Stimulated activated naive CD4-positive, alpha-beta T cell (primary cell): ENCODE measurements at regions not wholly inside any gene's neighbourhood (a gene's known extent, or its start where the extent isn't known, plus 50 kb on each side); places are given as distances from the start of the nearest gene placed in this dataset.

Experiments used
- DNase-seq, 6 experiments: peaks; one replicate each; lab custom pipeline; 2025; lab: John Stamatoyannopoulos, UW

DNA sequence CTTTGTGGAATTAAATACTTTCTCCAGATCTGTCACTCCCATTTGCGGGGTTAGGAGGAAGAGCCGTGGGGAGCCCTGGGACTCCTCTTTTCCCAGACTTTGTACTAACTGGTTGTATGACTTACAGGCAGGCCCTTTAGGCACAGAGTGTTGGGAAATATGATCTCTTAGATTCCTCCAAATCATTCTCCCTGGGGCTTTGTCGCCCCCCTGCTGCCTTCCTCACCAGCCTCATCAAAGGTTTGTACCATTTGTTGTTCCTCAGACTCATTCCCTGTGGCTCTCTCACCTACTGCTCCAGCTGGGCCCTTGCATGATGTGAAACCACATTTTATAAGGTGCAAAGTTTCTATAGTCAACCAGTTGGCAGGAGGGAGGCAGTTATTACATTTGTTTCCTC lies 56.4 kb downstream of the CRYGS start:
- no peak for DNase-seq

DNA sequence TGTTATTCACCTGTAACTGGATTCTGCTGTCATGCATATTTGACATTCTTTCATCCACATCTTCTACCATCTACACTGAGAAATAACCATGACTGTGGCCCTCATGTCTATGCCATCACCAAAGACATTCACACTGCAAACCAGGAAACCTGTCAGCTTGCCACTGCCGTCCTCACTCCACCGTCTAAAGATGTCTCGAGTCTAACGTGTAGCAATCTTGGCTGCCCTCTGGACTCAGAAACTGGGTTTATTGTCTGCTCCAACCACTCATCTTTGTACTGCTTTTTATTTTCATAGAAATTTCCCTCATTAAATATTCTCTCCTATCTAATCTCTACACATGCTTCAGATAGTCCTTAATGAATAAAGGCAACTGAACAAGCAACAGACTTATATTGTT lies 57.1 kb downstream of the CRYGS start:
- no peak for DNase-seq

DNA sequence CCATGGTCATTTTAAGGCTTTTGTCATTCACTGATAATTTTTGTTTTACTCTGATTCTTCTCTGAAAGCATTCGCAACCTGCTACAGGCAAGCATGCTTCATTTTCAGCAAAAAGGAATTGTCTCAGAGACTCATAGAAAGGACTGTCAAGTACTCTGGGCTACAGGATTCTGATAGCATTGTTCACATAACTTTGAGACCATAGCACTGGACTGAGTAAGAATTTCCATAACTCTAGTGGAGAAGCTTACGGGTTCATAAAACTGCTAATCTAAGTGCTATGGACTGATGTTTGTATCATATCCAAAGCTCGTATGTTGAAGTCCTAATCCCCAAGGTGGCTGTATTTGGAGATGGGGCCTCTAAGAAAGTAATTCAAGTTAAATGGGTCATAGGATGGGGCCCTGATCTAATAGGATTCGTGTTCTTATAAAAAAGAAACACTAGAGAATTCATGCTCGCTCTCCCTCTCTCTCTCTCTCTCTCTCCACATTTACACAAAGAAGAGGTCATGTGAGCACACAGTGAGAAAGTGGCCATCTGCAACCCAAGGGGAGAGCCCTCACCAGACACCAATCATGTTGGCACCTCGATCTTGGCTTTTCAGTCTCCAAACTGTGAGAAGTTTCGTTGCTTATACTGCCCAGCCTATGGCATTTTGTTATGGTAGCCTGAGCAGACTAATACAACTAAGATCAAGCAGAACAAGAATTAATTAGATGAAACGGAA lies 60.4 kb downstream of the CRYGS start:
- DNase-seq = no peak

DNA sequence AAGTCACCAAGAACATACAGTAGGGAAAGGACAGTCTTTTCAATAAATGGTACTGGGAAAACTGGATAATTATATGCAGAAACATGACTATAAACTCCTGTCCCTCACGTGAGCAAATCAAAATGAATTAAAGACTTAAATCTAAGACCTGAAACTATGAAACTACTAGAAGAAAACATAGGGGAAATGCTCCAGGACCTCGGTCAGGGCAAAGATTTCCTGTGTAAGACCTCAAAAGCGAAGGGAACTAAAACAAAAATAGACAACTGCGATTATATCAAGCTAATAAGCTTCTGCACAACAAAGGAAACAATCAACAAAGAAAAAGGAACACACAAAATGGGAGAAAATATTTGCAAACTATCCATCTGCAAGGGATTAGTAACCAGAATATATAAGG lies 62.7 kb downstream of the CRYGS start:
- DNase-seq = no peak

DNA sequence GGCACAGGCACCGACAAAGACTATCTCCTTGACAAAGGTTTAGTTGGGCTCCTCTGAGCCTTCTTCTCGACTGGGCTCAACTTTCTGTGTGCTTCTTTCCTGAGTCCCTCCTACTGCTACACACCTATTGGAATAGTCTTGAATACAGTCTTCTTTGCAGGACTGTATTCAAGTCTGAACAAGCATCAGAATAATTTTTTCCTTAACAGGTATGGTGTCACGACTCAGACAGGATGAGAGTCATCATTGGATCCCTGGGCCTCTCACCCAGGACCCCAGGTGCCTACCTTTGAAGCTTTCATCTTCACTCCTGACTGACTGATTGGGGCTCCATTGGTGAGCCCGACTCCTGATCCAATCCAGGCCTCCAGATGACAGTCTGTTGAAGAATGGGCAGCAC lies 66.3 kb downstream of the CRYGS start:
- DNase-seq = no peak

DNA sequence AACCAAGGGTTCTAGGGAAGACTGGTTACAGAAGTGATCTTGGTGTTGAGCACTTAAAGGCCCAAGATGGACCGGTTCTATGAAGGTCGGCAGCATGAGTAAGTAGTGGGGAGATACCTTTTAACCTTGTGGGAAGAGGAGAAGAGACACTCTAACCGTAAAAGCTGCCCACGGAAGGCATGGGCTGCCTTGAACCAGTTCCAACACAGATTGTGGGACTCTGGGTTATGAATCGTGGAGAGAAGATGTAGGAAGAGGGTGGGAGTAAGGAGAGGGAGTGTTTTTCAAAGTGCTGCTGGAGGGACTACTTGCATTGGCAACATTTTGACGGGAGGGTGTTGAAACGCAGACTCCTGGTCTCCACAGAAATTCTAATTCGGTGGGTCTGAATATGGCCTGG lies 67.1 kb downstream of the CRYGS start:
- DNase-seq = no peak

DNA sequence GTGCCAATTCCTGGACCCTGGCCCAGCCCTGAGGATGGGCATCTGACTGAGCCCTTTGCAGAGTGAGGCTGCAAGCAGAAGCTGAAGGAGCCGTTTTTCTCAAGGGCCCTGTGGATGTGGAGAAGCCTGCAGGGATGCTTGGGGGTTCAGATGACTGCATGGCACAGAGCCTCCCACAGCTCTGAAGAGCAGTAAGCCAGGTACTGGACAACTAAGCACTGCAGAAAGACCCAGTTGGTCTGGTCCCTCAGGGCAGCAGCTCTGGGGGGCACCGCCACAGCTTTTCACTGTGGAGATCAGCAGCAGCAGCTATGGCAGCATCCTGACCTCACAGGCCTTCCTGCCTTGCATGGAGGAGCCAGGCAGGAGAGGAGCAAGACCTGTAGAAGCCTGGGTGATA lies 67.6 kb downstream of the CRYGS start:
- DNase-seq = no peak

DNA sequence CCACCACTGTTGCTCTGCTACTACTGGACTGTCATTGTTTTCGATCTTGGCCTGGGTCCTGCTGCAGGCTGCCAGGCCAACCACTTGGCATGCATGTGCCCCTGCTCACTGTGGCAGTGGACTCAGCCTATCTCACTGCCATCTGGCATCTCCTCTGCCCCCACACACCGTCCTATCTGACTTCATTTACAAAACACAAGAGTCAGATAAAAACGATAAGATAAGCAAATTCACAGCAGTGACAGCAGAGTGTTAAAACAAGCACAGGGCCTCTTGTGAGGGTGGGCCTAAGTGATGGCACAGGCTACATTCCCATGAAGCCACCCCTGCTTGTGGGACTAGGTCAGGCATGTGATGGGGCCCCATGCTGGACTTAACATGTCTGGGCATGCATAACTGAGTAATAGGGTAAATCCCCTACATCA lies 68.1 kb downstream of the CRYGS start:
- no peak for DNase-seq

DNA sequence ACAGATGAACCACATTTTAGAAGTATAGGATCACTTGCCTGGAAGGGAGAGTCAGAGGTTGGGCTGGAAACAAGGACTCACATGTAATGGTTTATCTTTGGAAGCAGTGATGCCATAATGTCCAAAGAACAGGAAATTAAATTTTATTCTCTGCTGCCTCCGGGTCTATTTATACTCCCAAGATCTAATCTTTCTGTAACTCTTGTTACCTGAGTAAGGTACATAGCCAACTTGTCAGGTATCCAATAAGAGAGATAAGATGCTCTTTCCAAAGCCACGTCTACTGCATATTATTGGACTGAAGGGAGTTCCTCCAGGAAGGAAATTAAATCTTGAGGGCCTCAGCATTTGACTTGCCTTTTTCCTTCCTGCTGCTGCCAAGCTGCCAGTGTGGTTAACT lies 71.0 kb downstream of the CRYGS start:
- no peak for DNase-seq

DNA sequence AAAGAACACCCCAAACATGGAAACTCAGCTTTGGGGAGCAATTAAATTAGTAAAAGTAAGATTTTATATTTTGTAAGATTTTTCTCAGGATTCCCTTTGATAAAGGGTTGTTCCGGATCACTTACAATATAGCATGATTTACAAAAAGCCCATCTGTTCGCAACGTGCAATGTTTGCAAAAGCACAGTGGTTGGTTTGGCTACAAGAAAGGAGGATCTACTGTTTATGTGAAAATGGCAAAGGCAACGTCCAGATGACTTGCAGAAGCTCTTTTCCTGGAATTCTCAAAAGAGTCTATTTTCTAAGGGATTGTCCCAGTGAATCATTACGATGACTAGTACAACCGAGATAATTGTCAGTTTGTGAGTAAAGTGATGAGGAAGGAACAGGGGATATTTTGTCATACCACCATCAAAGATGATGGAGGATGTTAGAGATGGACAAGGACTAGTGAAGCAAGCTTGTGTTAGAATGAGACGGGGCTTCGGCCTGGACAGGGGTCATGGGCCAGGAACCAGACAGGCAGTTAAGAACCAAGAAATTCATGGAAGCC lies 71.6 kb downstream of the CRYGS start:
- no peak for DNase-seq

DNA sequence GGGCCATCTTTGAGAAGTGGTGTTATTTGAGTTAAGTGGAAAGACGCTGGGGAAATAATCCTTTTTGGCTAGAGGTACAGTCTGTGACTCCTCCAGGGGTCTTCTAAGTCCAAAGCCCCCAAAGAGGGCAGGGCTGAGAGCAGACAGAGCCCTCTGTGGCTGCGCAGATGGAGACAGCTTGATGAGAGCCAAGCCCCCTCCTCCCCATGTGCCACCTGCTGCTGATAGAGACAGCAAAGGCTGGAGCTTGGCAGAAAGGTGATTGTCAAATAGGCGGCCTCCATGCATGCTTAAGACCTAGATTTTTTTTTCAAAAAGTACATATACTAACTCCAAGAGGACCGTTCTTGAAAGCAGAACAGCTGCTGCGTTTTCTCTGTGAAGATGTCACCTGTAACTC lies 72.4 kb downstream of the CRYGS start:
- no peak for DNase-seq

DNA sequence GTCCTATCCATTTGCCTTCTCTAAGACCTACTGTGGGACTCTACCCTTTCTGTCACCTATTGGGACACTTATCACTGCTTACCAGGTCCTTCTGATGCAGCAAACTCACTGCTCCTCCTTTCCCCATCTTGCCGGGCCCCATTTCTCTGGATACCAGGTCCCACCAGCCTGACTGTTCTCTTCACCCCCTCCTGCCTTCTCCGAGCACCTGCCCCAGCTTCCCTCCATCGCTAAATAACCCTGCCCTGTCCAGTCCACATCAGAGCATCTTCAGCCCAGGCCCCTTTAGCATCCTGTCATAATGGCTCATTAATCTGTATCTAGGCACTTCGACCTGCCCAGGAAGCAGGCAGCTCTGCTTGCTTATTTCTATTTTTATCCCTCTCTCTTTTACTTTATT lies 74.7 kb downstream of the CRYGS start:
- DNase-seq = no peak

DNA sequence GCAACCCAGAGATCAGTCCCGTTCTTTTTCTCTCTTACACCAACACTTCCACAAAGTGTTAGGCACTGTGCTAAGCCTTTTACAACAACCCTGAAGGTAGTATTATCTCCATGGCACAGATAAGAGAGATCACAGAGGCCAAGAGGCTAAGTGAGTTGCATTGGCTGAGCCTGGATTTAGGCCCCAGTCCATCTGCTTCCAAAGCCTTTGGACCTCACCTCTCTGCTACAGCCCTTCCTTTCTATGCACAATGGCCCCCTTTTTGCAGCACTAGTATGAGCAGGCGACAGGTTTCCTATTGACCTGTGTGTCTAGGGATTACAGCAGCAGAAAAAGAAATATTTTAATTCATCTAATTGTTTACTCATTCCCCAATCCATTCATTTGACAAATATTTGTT lies 76.2 kb downstream of the CRYGS start:
- no peak for DNase-seq

DNA sequence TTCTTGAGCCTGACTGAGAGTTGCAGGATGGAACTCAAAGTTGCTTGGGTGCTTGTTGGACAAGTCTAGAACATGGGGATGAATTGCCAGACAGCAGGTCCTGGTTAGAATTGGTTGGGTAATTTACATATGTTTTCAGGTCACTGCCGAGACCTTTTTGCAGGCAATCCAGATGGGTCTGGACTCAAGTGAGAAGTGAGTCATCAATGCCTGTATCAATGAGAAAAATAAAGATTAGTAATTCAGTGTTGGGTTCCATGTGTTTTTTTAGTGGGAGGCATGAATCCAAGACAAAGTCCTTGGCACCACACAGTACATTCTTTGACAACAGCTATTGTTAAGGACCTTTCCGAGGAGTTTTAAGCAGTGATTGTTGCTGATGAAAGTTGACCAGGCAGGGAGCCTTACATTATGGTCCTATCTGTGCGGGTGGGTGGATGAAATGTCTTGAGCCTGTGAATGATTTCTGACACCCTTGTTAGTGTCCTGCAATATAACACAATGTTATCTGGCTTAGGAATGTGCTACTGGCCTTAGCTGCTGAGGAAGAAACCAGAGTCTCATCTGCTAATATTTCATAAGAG lies 77.7 kb downstream of the CRYGS start:
- no peak for DNase-seq

DNA sequence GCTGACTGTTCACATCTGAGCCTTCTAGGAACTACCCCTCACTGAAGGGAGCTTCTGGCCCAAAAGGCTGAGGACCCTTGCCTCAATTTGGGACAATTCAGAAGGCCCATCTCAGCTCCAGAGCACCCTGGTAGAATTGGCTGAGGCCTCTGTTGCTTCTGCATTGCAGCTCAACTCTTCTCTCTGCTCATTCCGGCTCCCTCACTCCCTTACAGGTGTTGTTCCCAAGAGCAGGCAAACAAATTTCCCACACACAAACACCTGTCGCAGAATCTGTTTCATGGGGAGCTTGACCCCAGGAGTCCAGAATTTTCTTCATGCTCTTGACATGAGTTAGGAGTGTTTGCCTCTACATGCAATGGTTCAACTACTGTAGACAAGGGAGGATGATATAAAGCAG lies 78.7 kb downstream of the CRYGS start:
- DNase-seq = no peak

DNA sequence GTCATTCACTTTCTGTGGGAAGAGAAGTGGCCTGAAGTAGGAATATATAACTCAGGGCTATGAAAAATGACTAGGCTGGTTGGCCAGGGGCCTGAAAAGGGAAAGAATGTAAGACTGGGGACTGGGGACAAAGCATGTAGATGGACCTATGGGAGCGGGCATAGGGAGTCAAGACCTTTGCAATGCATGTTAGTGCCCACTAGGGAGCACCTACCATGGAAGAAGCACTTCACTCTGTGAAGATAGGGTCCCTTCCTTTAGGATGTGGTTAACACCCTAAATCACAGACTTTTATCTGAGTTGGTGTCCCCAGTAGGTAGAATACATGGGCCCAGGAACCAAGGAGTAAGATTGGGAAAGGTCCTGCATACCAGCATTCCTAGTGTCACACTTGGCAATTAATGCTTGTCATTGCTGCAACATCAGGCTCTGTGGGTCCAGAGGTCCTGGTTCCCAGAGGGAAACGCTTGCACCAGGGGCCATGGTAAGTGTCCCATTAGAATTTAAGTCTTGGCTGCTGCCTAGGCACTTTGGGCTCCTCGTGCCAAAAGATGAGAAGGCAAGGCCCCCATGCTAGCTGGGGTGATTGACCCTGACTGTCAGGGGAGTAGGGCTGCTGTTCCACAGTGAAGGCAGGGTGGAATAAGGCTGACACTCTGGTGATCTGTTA lies 79.6 kb downstream of the CRYGS start:
- DNase-seq = no peak

DNA sequence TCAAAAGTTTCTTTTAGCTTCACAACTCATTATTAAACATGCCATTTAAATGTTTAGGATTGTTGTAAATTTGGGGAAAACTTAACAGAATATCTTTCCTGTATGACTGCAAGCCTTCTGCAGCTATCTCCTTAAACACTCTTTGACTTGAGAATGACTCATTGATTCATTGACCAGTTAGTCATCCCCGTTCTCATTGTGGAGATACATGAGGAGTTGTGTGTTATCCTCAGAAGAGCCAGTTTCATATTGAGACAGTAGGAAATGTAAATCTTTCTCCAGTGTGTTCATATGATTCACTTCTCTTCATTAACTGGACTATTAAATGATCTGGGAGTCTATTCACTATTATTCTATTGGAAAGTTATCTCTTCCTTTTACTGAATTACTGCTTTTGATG lies 83.0 kb downstream of the CRYGS start:
- no peak for DNase-seq

DNA sequence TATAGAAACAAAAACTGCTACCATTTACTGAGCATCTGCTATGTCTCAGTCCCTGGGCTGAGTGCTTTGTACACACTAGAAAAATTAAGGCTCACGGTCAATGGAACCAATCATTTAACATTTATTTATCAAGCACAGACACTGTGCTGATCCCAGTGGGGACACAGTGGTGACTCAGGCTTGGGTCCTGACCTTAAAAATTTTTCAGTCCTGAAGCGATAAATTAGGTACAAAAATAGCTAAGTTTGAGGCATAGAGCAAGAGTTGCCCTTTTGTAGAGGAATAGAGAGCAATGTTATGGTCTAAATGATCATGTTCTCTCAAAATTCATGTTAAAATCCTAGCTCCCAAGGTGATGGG lies 85.1 kb downstream of the CRYGS start:
- no peak for DNase-seq

DNA sequence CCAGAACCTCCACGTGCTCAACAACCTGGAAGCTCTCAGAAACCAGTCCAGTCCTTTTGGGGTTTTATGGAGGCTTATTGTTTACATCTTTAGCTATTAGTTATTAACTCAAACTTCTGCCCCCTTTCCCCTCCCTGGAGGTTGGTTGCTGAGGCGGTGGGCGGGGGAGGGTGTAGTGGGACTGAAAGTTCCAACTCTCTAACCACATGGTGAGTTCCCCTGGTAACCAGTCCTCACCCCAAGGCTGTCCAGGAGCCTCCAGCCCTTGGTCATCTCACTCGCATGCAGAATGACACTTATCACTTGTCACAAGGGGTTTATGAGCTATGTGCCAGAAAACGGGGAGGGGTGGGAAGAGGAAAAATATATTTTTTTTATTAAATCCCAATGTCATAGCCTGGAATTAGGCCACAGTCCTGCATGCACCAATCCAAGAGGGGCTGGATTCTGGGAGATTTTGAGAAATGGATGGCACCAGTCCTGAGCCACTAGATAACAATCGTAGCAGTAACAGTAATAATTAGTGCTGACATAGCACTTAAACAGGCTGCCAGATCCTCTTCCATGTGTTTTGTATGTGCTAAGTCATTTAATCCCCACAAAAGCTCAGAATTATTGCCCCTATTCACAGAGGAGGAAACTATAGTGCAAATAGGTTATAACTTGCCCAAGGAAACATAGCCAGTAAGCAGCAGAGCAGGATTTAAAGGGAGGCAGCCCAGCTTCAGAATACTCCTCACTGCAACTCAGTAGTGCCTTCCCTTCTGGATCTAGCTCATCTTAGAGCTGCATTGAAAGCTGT lies 85.7 kb downstream of the CRYGS start:
- no peak for DNase-seq

DNA sequence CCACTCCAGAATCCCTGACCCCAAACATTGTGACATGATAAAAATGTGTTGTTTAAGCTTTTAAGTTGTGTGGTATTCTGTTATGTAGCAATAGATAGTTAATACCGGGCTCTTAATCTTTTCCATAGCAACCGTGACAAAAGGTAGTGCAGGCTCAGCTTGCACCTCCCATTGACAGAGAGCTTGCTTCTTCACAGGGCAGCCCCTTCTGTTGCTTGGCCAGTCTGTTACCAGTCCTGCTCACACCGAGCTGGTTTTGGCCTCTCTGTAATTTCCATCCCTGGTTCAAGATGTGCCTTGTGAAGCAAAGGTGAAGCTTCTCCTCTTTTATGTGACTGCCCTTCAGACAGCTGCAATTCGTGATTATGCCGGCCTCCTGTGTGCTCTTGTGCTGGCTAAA lies 86.9 kb downstream of the CRYGS start:
- no peak for DNase-seq

DNA sequence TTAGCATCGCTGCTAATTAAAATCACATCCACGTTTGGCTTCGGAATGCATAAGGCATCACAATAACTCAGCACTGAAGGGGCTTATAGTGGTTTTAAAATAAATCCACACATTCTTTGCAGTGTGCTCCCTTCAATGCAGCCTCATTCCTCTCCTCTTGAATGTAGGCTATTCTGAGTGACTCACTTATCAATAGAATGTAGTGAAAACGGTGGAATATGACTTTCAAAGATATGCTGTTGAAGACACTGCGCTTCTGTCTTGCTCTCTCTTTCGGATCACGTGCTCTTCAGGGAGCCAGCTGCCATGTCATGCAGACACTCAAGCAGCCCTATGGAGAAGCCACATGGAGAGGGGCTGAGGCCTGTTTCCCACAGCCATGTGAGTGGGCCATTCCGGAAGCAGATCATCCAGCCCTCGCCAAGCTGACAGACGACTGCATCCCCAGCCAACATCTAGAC lies 87.4 kb downstream of the CRYGS start:
- no peak for DNase-seq

DNA sequence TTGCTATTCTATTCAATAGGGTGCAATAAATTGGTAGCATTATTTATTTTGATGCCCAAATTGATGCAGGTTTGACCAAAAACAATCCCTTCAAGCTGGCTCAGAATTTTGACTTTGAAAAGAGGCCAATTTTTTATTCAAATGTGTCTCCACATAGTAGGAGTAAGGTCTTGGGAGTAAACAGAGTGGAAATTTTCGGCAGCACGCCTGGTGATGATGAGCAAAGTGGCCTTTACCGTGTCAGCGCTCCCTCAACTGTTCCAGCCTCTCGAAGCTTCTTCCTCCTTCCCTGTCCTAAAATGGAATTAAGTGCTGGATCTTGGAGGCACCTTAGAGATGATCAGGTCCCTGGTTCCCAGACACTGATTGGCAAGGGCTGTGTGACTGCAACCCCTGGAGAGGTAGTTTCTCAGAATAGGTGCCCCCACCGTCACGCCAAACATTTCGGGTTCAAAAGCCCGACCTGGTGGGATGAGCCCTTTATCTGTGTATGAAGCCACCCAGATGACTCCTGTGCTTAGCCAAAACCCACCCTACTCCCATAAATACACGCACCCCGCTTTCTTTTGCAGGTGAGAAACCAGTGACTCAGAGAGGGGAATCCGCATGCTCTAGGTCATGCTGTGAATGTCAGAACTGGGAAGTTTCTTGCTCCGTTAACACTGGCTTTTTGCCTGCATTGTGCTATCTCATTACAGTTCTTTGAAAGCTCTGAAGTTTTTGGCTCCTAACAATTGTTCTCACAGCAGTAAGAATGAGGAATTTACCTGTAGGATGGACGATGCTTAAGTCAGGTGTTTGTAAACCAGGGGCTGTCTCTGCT lies 89.1 kb downstream of the CRYGS start:
- no peak for DNase-seq
